Endothelial cell (in vitro differentiated cells): ENCODE measurements at regions not wholly inside any gene's neighbourhood (a gene's known extent, or its start where the extent isn't known, plus 50 kb on each side); places are given as distances from the start of the nearest gene placed in this dataset.
A peak's percentile ranks its signal among the peaks of the same experiment; 100 is the strongest.

ENCODE experiments used
- DNase-seq: peaks from one replicate; pipeline ENCODE4 v3.0.0; 2021; ENCODE audit warnings: low spot score
- H3K27ac Mint-ChIP-seq: one replicate; pipeline ENCODE4 v1.8.0; 2021; ENCODE audit warnings: mixed read lengths, inconsistent platforms; ENCODE audit not compliant: unreplicated experiment
- H3K27me3 Mint-ChIP-seq: one replicate; pipeline ENCODE4 v1.8.0; 2021; ENCODE audit warnings: mild to moderate bottlenecking, moderate library complexity, mixed read lengths, inconsistent platforms; ENCODE audit not compliant: unreplicated experiment
- H3K36me3 Mint-ChIP-seq: one replicate; pipeline ENCODE4 v1.8.0; 2021; ENCODE audit warnings: mild to moderate bottlenecking, low read depth, mixed read lengths, inconsistent platforms; ENCODE audit not compliant: unreplicated experiment
- H3K4me1 Mint-ChIP-seq: one replicate; pipeline ENCODE4 v1.8.0; 2021; ENCODE audit warnings: mild to moderate bottlenecking, mixed read lengths, inconsistent platforms; ENCODE audit not compliant: unreplicated experiment
- H3K4me3 Mint-ChIP-seq: one replicate; pipeline ENCODE4 v1.8.0; 2021; ENCODE audit warnings: mild to moderate bottlenecking, mixed read lengths, inconsistent platforms; ENCODE audit not compliant: unreplicated experiment
- H3K9me3 Mint-ChIP-seq: one replicate; pipeline ENCODE4 v1.8.0; 2021; ENCODE audit warnings: mixed read lengths, inconsistent platforms; ENCODE audit not compliant: unreplicated experiment
- CTCF ChIP-seq: fragments of 200-600 bp; sonication (generic); IDR thresholded peaks from one replicate; pipeline ENCODE4 v1.5.0; 2021; ENCODE audit warnings: antibody characterized with exemption; ENCODE audit not compliant: unreplicated experiment

GRCh38 chr4:101596781-101597552 is 193.6 kb upstream of the BANK1 start:
- DNase-seq, result no peak
- Mint-ChIP-seq H3K9me3 (no peaks in the 10 kb centered on the region), H3K4me3 (no peak overlapping the region), H3K27ac (no peak overlapping the region), H3K36me3 (no peaks in the 10 kb centered on the region), H3K27me3 (no peaks in the 10 kb centered on the region), H3K4me1 (peaks cover 1% of the 10 kb centered on the region)
- TF ChIP-seq CTCF, result peak; percentile 34

GRCh38 chr4:101594588-101594987 is 195.9 kb upstream of the BANK1 start:
- Mint-ChIP-seq H3K27ac (no peak overlapping the region), H3K27me3 (no peaks in the 10 kb centered on the region), H3K4me1 (peaks cover 3% of the 10 kb centered on the region), H3K36me3 (no peaks in the 10 kb centered on the region), H3K9me3 (no peaks in the 10 kb centered on the region), H3K4me3 (no peak overlapping the region)
- TF ChIP-seq CTCF, result no peak
- DNase-seq, result no peak

DNA sequence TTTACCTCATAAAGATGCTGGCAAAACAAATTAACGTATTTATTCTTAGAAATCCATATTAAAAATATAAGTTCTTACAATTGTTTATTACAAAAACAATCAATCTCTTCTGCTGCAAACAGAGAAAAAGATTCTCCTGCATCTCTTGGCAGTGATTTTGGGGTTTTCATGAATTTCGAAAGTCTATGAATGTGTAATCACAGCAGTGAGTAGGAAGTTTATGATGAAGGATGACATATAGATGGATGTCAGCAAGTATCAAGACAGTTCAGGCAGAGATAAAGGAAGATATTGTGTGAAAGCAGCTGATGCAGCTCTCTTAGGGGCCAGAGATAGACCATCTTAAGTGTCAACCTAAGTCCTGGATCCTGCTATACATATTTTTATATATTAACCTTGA is 196.9 kb upstream of the BANK1 start:
- no peak for DNase-seq
- Mint-ChIP-seq H3K27me3 (no peaks in the 10 kb centered on the region), H3K27ac (no peak overlapping the region), H3K36me3 (no peaks in the 10 kb centered on the region), H3K4me3 (no peak overlapping the region), H3K9me3 (no peaks in the 10 kb centered on the region), H3K4me1 (peaks cover 3% of the 10 kb centered on the region)
- no peak for TF ChIP-seq CTCF

DNA sequence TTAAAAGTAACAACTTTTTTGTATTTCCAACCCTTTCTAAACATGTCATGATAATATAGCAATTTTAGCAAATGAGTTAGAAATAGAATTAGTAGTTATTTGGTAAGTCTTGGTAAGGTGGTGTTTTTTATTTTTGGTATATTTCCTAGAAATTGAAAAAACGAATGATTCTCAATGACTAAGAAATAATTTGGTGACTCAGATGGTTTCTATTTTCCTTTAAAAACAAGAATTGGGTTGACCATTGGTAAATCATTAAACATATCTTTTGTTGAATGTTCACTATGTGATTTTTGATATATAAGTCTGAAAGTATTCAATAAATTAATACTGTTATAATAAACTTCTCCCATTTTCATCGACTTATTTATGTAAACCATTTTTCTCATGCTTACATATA is 206.2 kb upstream of the BANK1 start:
- Mint-ChIP-seq H3K9me3 (no peaks in the 10 kb centered on the region), H3K36me3 (no peaks in the 10 kb centered on the region), H3K27me3 (no peaks in the 10 kb centered on the region), H3K4me1 (no peaks in the 10 kb centered on the region), H3K27ac (no peak overlapping the region), H3K4me3 (no peak overlapping the region)
- no peak for TF ChIP-seq CTCF
- DNase-seq, result no peak

GRCh38 chr4:101563126-101563525 is 215.8 kb upstream of the PPP3CA start:
- no peak for DNase-seq
- Mint-ChIP-seq H3K4me1 (no peaks in the 10 kb centered on the region), H3K36me3 (no peaks in the 10 kb centered on the region), H3K9me3 (no peaks in the 10 kb centered on the region), H3K4me3 (no peak overlapping the region), H3K27ac (no peak overlapping the region), H3K27me3 (no peaks in the 10 kb centered on the region)
- no peak for TF ChIP-seq CTCF
